ENCODE measurements at regions not wholly inside any gene's neighbourhood (a gene's known extent, or its start where the extent isn't known, plus 50 kb on each side); places are given as distances from the start of the nearest gene placed in this dataset.

DNA sequence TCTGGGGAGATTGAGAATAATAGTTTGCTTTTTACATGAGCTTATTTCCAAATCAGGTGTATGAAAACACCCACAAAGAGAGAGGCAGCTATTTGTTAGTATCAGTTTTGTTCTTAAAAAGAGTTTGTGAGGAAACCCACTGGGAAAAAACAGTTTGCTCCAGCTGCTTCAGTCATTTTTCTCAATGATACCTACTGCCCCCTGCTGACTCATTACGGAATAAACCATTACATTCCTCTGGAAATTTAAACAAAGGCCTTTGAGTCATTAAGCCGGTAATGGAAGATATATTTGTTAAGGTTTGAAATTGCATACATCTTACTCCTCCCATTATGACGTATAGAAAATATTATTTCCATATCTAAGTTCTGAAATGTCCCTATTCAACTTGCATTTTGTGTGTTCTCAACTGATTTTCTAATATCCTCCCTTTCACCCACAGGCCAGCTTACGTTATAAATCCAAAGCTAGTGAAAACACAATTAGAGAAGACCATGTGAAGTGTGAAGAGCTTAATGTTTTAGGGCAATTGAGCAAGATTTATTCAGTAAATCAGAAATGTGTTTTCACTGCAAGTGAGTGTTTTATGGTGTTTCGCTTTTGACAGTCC is 761.6 kb downstream of the DSC3 start:
- TF ChIP-seq CTCF (IDR thresholded peaks at IDR 0.05) (peak; percentile 36), EZH2 (IDR thresholded peaks at IDR 0.05; ENCODE audit: borderline replicate concordance, insufficient read depth, low read depth, low read length, poor library complexity, severe bottlenecking) (no peak)

All from B cell (primary cell).